Esophagus muscularis mucosa (tissue), 4 donors: ENCODE measurements at regions not wholly inside any gene's neighbourhood (a gene's known extent, or its start where the extent isn't known, plus 50 kb on each side); places are given as distances from the start of the nearest gene placed in this dataset.
A peak's percentile ranks its signal among the peaks of the same experiment; 100 is the strongest.

Experiments used
- DNase-seq: peaks from one replicate; pipeline ENCODE4 v3.0.0-alpha.2; 2017; ENCODE audit errors: extremely low spot score
- H3K27ac ChIP-seq, 4 donors: fragments of 200-600 bp; sonication (generic); replicated peaks in 1 of 4; 1 replicate in 3 of 4; 2 replicates in 1 of 4; pipeline ENCODE4 v1.5.1; 2016 to 2019; ENCODE audit warnings: mild to moderate bottlenecking in 1 of 4
- H3K27me3 ChIP-seq, 4 donors: fragments of 200-600 bp; sonication (generic); one replicate each; pipeline versions ENCODE4 v1.5.1 to v1.6.0; 2016 to 2019
- H3K36me3 ChIP-seq, 4 donors: fragments of 200-600 bp; sonication (generic); one replicate each; pipeline ENCODE4 v1.5.1; 2016 to 2019
- H3K4me1 ChIP-seq, 4 donors: fragments of 200-600 bp; sonication (generic); one replicate each; pipeline ENCODE4 v1.5.1; 2016 to 2019
- H3K4me3 ChIP-seq, 4 donors: fragments of 200-600 bp; sonication (generic); 1 replicate in 2 of 4; 2 replicates in 2 of 4; pipeline ENCODE4 v1.5.1; 2016 to 2019; ENCODE audit warnings: mild to moderate bottlenecking in 4 of 4, moderate library complexity in 1 of 4
- H3K9me3 ChIP-seq, 4 donors: fragments of 200-600 bp; sonication (generic); 1 replicate in 3 of 4; 2 replicates in 1 of 4; pipeline ENCODE4 v1.5.1; 2016 to 2019
- EP300 ChIP-seq: sonication (generic); formaldehyde crosslinking; IDR thresholded peaks from one replicate; pipeline ENCODE4 v1.6.1; 2017; ENCODE audit warnings: antibody characterized with exemption
- POLR2A ChIP-seq: fragments of 450-650 bp; IDR thresholded peaks from one replicate; pipeline ENCODE4 v1.6.1; 2017; ENCODE audit warnings: antibody characterized with exemption, moderate library complexity, mild to moderate bottlenecking, low read depth
- POLR2AphosphoS5 ChIP-seq, 2 donors: sonication (generic); formaldehyde crosslinking; IDR thresholded peaks; one replicate each; pipeline ENCODE4 v1.6.1; 2017; ENCODE audit warnings: antibody characterized with exemption in 2 of 2
- WGBS: methylation state at CpG from one replicate; pipeline ENCODE4 v1.1.5; 2018; 5-methylcytosine and 5-hydroxymethylcytosine counted together
- intact Hi-C: fragments of 100-400 bp; cut with DNase I; formaldehyde crosslinking; loops from one replicate; pipeline ENCODE4 v1.15.1; 2023
- TF ChIP-seq, protein P1 (sequence below), 3 experiments: fragments of 200-600 bp in 2 of 3; fragments of 450-650 bp in 1 of 3; sonication (generic) in 2 of 3; IDR thresholded peaks; one replicate each; pipeline ENCODE4 v1.5.1; 2017 to 2019; ENCODE audit warnings: antibody characterized with exemption in 3 of 3, mild to moderate bottlenecking in 2 of 3, moderate library complexity in 1 of 3

DNA sequence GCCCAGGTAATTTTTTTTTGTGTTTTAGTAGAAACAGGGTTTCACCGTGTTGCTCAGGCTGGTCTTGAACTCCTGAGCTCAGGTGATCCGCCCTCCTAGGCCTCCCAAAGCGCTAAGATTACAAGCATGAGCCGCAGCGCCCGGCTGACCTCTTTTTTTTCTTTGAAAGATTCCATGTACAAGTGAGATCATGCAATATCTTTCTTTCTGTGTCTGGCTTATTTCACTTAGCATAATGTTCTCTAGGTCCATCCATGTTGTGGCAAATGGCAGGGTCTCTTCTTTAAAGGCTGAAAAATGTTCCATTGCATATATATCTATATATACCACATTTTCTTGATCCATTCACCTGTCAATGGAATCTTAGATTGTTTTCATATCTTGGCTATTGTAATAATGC is 255.0 kb upstream of the MYOCD start:
- no peak for TF ChIP-seq EP300
- H3K27me3 ChIP-seq: no peaks in the 10 kb centered on the region
- H3K9me3 ChIP-seq: no peaks in the 10 kb centered on the region
- peaks cover 3 to 45% (median 40%) of the 10 kb centered on the region in 4 donors for H3K4me1 ChIP-seq
- no peak overlapping the region for H3K4me3 ChIP-seq
- no peaks in the 10 kb centered on the region for H3K36me3 ChIP-seq
- peak overlapping the region in 3 of 4 donors; percentile 36 to 43 (median 40) for H3K27ac ChIP-seq
- intact Hi-C loops: loop anchor here (10.0 kb wide), 2 partner anchors 46 to 156 kb away; no protein-coding TSS in a partner anchor
- 89% methylated on average over 6 of the region's 6 CpGs for WGBS
- DNase-seq: no peak

DNA sequence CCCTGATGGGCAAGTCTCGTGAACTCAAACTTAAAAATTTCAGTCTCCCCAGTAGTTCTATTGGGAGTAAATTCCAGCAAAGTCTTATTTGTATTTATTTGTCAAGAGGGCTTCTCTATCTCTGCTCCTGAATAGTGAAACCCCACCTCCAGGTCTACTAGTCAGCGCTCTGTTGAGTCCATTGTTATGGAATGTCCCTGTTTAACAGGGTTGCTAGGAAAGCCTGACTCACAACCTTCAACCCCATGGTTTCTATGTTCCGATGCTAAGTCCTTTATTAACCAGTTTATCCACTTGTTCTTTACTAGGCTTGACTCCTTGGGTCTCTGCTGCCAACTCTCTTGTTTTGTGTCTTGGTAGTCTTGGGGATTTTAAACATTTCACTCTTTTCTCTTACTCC is 250.7 kb upstream of the MYOCD start:
- WGBS: 45% methylated on average over 3 of the region's 3 CpGs
- intact Hi-C loops: loop anchor here (5.0 to 10.0 kb wide), 3 partner anchors 47 to 160 kb away; no protein-coding TSS in a partner anchor
- Histone ChIP-seq H3K27ac (peak overlapping the region; percentile 66 to 81 (median 79)), H3K4me1 (peaks cover 0 to 54% (median 31%) of the 10 kb centered on the region in 4 donors), H3K4me3 (no peak overlapping the region), H3K36me3 (no peaks in the 10 kb centered on the region), H3K27me3 (no peaks in the 10 kb centered on the region), H3K9me3 (no peaks in the 10 kb centered on the region)
- no peak for TF ChIP-seq POLR2A
- TF ChIP-seq POLR2AphosphoS5 (IDR thresholded peaks at IDR 0.05): peak; percentile 32 to 74
- DNase-seq: no peak

DNA sequence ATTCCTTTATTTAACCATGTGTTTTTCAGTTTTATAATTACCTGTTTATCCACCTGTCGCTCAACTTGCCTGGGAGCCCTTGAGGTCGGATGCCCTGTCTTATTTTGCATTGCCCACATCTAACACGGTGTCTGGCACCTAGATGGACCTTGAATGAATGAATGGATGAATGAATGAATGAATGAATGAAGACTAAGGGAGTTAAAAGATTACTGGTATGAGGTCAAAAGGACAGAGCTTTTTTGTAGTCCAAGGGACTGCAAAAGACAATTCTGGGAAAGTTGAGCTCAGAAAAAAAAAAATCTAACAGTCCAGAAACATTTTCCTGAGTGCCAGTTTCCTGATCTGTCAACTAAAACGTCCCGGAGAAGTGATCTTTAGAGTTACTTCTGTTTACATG is 244.6 kb upstream of the MYOCD start:
- no peak overlapping the region for H3K4me3 ChIP-seq
- peaks cover 0 to 64% (median 46%) of the 10 kb centered on the region in 4 donors for H3K4me1 ChIP-seq
- intact Hi-C loops: no loop called here
- H3K27ac ChIP-seq: peak overlapping the region; percentile 75 to 81 (median 80)
- H3K9me3 ChIP-seq: peaks cover 0 to 8% (median 2%) of the 10 kb centered on the region in 4 donors
- H3K36me3 ChIP-seq: no peaks in the 10 kb centered on the region
- 48% methylated on average over 5 of the region's 5 CpGs for WGBS
- H3K27me3 ChIP-seq: no peaks in the 10 kb centered on the region
- TF ChIP-seq POLR2A (no peak), POLR2AphosphoS5 (IDR thresholded peaks at IDR 0.05) (no peak), EP300 (no peak)
- TF ChIP-seq, protein P1, sequence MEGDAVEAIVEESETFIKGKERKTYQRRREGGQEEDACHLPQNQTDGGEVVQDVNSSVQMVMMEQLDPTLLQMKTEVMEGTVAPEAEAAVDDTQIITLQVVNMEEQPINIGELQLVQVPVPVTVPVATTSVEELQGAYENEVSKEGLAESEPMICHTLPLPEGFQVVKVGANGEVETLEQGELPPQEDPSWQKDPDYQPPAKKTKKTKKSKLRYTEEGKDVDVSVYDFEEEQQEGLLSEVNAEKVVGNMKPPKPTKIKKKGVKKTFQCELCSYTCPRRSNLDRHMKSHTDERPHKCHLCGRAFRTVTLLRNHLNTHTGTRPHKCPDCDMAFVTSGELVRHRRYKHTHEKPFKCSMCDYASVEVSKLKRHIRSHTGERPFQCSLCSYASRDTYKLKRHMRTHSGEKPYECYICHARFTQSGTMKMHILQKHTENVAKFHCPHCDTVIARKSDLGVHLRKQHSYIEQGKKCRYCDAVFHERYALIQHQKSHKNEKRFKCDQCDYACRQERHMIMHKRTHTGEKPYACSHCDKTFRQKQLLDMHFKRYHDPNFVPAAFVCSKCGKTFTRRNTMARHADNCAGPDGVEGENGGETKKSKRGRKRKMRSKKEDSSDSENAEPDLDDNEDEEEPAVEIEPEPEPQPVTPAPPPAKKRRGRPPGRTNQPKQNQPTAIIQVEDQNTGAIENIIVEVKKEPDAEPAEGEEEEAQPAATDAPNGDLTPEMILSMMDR (IDR thresholded peaks at IDR 0.05): no peak
- no peak for DNase-seq

DNA sequence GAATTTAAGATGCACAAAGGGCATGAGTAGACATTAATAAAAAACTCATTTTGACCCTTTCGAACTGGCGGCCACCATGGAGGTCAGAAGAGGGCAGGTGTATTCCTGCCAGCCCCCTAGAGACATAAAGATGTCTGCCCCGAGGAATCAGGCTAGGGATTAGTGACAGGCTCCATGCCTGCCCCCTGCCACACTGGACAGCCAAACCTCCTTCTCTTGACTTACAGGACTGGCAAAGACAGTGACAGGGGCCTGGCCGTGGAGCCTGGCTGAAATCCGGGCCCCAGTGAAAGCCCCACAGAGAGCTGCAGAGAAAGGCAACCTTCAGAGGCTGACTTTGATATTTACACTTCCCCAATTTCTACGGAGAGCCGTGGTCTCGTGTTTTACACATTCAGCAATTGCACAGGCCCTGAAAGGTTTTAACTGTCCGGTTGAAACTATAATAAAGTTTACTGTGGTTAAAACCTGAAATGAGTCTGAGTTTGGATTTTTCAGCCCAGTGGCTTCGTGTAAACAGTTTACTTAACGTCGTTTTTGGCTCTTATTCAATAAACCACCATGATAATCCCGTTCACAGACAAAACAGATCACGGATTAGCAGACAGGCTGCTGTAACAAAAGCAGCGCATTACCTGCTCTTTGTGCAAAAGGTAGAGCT is 243.9 kb upstream of the MYOCD start:
- H3K36me3 ChIP-seq: no peaks in the 10 kb centered on the region
- H3K4me1 ChIP-seq: peaks cover 0 to 57% (median 40%) of the 10 kb centered on the region in 4 donors
- H3K27ac ChIP-seq: peak overlapping the region; percentile 75 to 81 (median 80)
- no peaks in the 10 kb centered on the region for H3K27me3 ChIP-seq
- 35% methylated on average over 13 of the region's 15 CpGs for WGBS
- TF ChIP-seq, protein P1 (IDR thresholded peaks at IDR 0.05): no peak
- TF ChIP-seq POLR2AphosphoS5 (IDR thresholded peaks at IDR 0.05) (no peak), EP300 (no peak), POLR2A (no peak)
- DNase-seq: peak; percentile 90
- peaks cover 0 to 8% (median 2%) of the 10 kb centered on the region in 4 donors for H3K9me3 ChIP-seq
- intact Hi-C loops: no loop called here
- no peak overlapping the region for H3K4me3 ChIP-seq

DNA sequence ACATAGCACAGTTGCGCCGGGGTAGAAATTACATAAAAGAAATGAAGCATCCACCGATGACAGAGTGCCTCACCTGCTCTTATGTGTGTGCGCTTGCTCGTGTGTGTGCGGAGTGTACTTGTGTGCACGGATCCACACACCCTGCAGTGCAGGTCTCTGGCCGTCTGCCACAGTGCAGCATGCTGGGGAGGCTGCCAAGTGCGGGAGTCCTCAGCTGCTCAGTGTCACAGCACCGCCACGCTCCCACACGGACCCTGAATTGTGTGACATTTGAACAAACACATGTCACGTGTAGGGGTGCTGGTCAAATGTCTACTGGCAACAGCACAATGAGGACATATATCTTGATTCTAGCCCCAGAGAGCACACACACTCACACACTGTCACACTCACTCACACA is 243.0 kb upstream of the MYOCD start:
- intact Hi-C loops: no loop called here
- no peaks in the 10 kb centered on the region for H3K27me3 ChIP-seq
- no peaks in the 10 kb centered on the region for H3K36me3 ChIP-seq
- H3K9me3 ChIP-seq: peaks cover 0 to 8% (median 2%) of the 10 kb centered on the region in 4 donors
- TF ChIP-seq, protein P1 (IDR thresholded peaks at IDR 0.05): no peak
- TF ChIP-seq POLR2AphosphoS5 (IDR thresholded peaks at IDR 0.05) (peak in 1 of 2 donors; percentile 37), EP300 (no peak), POLR2A (no peak)
- peaks cover 0 to 55% (median 36%) of the 10 kb centered on the region in 4 donors for H3K4me1 ChIP-seq
- H3K27ac ChIP-seq: peak overlapping the region; percentile 75 to 81 (median 80)
- no peak overlapping the region for H3K4me3 ChIP-seq
- WGBS: 43% methylated on average over 12 of the region's 13 CpGs
- DNase-seq: peak; percentile 66
